Mammary epithelial cell (primary cell): ENCODE measurements at regions not wholly inside any gene's neighbourhood (a gene's known extent, or its start where the extent isn't known, plus 50 kb on each side); places are given as distances from the start of the nearest gene placed in this dataset.
"Not testable (repeated sequence)": the region's sequence is repeated elsewhere in the genome, so short reads cannot be mapped to it uniquely, and the experiment has no call there.

ENCODE experiments used
- CTCF ChIP-seq, 2 donors: IDR thresholded peaks in 1 of 2; conservative IDR thresholded peaks in 1 of 2; 2 replicates each; pipeline ENCODE4 v1.5.1; 2011 to 2012; ENCODE audit warnings: inconsistent platforms in 2 of 2, low read length in 2 of 2, mild to moderate bottlenecking in 2 of 2, control low read depth in 1 of 2, low read depth in 1 of 2; ENCODE audit not compliant: insufficient read depth in 1 of 2; ENCODE audit errors: extremely low read depth in 1 of 2
- EZH2 ChIP-seq: IDR thresholded peaks from 2 replicates; pipeline ENCODE4 v1.6.1; 2012; ENCODE audit warnings: low read length, inconsistent platforms, borderline replicate concordance

GRCh38 chr1:83154306-83154705 is 844.6 kb downstream of the TTLL7 start:
- not testable (repeated sequence) for TF ChIP-seq CTCF (conservative IDR thresholded peaks at IDR 0.05 in 1 of 2, IDR thresholded peaks at IDR 0.05 in 1 of 2; ENCODE audit: extremely low read depth in 1 of 2, insufficient read depth in 1 of 2, low read depth in 1 of 2, low read length in 2 of 2); EZH2
